ENCODE measurements at regions not wholly inside any gene's neighbourhood (a gene's known extent, or its start where the extent isn't known, plus 50 kb on each side); places are given as distances from the start of the nearest gene placed in this dataset.

DNA sequence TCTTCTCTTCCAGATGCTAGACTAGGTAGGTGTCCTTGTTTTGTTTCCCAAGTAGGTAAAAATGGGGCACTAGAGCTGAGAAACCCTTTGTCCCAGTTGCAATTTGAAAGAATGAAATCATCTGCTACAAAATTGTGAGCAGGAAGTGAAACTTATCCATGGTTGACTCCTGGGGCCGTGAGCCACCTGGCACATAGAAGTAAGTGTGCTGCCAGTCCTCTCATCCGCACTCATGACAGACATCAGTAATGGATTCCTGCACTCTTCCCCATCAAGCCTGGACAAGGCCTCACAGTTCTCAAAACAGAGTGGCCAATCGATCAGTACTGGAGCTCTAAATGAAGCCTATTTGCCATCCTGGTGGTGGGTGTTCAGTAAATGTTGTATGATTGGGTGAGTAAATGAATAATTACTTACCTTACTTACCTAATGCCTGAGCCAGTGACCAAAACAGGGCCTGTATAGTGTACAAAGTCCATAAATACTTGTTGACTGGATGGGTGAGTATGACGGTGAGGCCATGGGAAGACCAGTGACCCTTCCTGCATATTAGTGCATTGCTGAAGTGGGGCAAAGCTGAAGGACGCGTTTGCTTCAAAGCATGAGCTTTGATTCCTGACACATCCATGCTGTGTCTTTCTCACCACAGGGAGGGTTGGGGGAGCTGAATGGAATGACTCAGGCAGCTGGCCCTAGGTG, 68.9 kb upstream of the HEPHL1 start:
- no peak for TF ChIP-seq POLR2A (IDR thresholded peaks at IDR 0.05)
- TF ChIP-seq, protein P1, sequence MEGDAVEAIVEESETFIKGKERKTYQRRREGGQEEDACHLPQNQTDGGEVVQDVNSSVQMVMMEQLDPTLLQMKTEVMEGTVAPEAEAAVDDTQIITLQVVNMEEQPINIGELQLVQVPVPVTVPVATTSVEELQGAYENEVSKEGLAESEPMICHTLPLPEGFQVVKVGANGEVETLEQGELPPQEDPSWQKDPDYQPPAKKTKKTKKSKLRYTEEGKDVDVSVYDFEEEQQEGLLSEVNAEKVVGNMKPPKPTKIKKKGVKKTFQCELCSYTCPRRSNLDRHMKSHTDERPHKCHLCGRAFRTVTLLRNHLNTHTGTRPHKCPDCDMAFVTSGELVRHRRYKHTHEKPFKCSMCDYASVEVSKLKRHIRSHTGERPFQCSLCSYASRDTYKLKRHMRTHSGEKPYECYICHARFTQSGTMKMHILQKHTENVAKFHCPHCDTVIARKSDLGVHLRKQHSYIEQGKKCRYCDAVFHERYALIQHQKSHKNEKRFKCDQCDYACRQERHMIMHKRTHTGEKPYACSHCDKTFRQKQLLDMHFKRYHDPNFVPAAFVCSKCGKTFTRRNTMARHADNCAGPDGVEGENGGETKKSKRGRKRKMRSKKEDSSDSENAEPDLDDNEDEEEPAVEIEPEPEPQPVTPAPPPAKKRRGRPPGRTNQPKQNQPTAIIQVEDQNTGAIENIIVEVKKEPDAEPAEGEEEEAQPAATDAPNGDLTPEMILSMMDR (IDR thresholded peaks at IDR 0.05): no peak

All from esophagus squamous epithelium (tissue), 4 donors.